Stimulated activated CD4-positive, alpha-beta T cell treated with anti-CD3 and anti-CD28 coated beads, TNF-alpha, amount 100 ng/mL, for 1 hour (primary cell): ENCODE measurements at regions not wholly inside any gene's neighbourhood (a gene's known extent, or its start where the extent isn't known, plus 50 kb on each side); places are given as distances from the start of the nearest gene placed in this dataset.
"Not testable (repeated sequence)": the region's sequence is repeated elsewhere in the genome, so short reads cannot be mapped to it uniquely, and the experiment has no call there.

Experiments used
- DNase-seq, 3 donors: peaks; one replicate each; pipeline ENCODE4 v3.0.0-alpha.2; 2020; ENCODE audit warnings: low read depth in 3 of 3, low spot score in 1 of 3

DNA sequence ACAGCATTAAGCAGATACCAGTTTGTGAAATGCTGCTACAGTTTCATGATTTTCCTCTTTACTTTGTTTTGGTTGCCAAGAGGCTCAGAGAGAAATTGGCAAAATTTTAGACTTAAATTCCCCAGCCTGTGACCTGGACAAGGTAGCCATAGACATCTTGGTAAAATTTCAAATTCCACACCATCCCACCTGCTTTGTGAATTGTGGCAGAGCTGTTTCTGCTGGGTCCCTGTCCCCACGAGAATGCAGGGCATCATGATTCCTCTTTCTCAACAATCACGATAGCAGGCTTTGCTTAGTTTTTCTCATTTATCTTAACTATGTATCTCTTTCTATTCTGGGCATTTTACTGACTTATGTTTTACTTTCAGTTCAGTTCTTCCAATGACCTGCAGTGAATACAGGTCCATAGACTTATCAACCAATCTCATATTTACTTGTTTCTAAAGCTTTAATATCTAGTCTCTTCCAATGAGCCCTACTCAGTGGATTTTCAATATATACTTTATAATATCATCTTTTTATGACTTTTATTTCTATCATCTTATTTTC, 351.6 kb downstream of the SOCS6 start:
- no peak for DNase-seq

DNA sequence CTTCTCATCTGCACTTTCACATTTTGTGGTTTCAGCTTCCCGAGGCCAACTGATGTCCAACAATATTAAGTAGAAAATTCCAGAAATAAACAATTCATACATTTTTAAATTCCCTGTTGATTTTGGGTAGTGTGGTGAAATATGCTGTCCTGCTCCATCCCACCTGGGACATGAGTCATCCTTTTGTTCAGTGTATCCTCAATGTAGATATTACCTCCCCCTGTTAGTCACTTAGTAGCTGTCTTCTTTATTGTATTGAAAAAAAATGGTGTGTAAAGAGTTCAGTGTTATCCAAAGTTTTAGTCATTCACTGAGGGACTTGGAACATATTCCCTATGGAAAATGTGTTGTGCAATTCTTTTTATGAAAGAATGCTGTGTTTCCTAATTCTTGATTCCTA, 348.1 kb downstream of the SOCS6 start:
- no peak for DNase-seq

DNA sequence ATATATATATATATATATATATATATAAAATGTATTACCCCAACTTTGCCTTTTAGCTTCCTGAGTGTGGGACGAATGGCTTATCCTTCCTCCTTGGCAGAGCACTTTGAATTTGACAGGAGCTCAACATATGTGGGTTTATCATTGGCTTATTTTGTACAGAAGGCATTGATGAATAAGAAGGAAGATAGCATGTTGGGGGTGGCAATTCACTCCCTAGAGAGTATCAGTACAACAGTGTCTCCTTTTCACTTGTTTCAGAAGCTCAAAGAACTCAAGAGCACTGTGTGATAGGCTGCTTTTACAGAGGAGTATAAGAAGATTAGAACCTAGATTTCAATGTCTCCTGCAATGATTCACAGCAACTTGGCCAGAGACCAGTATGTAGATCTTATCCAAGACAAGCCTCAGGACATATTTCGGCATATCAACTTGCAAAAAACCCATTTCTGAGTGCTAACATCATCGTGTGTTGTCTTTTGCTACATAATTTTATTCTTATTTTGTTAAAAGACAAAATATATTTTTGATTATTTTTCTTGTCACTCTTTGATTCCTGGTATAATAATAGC, 345.8 kb downstream of the SOCS6 start:
- DNase-seq = no peak

DNA sequence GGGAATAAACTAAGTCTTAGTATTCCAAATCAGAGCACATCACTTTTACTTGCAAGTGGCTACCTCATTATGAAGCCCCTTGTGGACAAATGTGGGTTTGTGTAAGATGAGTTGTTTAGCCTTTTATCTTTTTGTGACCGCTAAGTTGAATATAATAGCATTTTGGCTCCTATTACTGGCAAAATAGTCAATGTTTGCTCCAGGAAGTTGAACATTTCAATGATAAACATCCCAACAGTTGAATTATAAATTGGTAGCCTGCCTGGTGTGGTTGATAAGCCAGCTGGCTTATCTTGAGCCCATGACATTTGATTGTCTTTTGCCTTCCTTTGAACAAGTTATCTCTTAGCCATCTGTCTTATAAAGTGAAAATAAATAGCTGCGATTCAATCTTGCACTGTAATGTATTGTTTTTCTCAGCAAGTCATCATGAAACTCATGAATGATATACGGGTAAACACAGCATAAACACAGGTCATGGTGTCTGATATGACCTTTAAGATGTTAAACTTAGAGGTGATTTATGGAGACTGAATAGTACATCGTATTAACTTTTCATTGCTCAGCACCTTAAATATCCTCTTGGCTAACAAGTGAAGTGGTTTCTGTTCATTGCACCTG, 338.4 kb downstream of the SOCS6 start:
- DNase-seq = no peak

DNA sequence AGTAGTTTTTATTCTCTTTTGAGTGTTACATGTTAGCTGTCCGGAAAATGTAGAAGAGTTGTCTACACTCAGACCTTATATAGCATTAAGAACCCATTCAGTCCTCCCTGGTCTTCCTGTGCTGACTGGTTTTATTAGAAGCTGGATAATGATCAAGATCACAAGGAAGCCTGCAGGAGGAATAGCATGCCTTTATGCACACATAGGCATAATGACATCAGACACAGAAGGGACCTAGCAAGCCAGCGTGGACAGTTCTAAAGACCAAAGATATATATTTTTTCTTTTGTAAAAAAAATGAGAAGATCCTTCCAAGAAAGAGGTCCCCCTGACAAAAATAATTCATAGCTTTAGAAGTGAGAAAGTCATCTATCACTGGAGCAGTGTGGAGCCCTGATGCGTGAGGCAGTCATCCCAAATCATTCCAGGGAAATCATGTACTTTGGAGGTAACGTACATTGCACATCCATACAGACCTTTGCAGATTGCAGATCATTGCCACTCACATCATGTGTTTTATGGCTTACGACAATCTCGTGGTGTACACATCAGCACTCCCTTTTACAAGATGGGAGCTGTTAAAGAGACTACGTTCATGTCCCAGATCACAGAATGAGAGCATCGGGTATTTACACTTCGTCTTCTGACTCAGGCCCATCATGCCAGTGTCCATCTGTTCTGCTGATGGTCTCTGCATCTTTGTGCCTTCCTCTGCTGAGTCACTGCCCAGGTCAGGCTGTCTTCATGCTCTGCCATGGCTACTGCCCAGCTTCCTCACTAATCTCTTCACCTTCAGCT, 334.0 kb downstream of the SOCS6 start:
- no peak for DNase-seq

DNA sequence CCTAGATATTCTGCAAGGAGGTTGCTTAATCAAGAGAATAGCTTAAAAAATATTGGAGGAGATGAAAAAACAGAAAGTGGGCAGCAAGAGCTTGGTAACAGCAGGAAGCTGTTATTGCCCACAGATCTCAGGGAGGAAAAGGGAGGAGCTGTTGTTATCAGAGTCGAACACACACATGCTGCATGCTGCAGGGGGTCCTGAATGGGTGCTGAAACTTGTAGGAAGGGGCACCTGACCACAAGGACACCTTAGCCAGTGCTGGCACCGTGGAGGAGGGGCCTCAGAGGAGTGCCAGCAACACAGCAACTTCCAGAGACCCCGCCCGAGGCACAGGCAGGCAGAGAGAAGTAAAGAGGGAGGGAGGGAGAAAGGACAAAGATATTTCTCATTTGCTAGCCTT, 332.9 kb downstream of the SOCS6 start:
- DNase-seq = no peak

DNA sequence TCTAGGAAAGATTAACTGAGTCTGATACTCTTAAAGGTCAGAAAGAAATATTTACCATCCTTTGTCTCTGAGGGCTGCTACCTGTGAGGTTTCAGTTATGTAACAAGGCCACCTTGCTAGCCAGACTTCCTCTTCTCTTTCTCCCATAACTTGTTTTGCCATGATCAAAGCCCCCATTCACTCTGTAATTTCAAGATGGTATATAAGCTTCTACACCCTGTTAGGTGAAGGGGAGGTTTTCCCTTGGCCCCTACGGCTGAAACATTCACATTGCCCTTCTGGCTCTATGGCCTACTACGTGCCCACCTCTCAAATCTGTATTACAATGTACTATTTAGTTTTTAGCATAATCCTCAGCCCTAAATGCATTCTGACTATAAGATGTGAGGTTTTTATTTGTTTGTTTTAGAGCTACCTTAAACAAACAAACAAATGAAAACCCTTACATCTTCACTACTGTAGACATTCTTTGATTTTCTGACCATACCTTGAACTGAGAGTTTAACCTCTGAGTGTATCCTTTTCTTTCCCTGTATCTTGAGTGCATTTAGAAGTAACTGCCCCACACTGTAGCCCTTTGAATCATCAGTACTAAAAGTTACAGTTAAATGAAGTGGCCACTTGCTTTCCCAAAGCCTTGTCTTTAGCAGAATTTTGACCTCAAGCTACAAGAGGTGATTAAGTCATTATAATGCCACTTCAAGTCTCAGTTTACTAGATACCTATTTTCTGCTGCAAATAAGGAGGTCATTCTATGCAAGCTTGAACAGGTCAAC, 332.2 kb downstream of the SOCS6 start:
- DNase-seq = no peak

DNA sequence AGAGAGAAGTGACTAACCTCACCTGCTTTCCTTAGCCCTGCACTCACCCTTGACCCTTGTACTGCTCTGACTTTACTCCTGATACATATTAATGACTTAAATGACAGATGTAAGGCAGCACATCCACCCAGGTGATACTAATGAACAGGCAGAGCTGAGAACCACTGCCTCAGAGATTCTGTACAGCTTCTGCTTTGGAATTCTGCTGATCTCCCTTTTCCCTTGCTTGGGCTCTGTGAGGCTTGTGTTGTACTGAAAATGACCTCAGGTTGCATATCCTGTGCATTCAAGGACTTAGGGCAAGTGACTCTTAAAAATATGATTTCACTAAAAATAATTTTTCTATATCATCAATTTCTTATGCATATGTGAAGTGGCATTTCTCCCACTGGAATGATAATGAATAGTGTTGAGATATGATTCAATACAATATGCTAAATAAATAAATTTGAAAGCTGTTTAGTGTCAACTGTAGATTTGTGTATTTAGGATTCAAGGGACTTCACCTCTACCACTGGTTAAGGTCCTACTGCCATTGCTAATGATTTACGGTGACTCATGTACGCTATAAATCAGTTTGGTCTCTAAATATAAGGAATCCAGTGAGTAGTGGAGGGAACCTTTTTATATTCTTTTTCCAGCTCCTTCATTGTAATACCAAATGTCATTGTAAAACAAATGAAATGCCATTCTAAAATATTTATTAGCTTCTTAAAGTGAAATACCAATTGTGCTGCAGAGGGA, 328.3 kb downstream of the SOCS6 start:
- DNase-seq = no peak

DNA sequence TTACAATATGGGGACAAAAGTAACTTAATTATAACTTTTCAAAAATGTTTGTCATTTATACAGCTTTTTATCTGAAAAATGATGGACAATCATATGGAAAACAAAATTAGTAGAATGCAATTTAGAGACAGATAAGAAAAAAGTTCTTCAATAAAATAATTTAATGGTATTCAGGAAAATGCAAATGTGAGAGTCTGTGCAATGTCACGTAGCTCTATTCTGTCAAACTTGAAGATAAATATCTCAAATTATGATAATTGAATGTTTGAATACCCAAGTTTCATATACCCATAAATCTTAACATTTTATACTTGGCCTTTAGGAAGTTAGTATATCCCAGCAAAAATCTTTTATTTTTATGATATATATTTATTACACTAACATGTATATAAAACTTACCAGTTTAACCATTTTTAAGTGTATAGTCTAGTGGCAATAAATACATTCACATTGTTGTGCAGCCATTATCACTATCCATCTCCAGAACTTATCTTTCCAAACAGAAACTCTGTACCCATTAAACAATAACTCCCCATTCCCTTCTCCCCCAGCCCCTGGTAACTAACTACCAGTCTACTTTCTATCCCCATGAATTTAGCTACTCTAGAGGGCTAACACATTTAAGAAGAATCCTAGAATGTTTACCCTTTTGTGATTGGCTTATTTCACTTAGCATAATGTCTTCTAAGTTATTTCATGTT, 311.5 kb downstream of the SOCS6 start:
- DNase-seq = no peak

DNA sequence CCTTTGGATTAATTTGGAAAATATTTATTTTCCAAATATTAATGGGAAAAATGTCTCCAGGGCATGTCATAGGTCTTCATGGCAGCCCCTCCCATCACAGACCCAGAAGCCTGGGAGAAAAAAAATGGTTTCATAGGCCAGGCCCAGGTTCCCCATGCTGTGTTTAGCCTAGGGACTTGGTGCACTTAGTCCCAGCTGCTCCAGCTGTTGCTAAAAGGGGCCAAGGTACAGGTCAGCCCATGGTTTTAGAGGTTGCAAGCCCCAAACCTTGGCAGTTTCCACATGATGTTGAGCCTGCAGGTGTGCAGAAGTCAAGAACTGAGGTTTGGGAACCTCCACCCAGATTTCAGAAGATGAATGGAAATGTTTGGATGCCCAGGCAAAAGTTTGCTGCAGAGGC, 309.6 kb downstream of the SOCS6 start:
- DNase-seq = no peak

DNA sequence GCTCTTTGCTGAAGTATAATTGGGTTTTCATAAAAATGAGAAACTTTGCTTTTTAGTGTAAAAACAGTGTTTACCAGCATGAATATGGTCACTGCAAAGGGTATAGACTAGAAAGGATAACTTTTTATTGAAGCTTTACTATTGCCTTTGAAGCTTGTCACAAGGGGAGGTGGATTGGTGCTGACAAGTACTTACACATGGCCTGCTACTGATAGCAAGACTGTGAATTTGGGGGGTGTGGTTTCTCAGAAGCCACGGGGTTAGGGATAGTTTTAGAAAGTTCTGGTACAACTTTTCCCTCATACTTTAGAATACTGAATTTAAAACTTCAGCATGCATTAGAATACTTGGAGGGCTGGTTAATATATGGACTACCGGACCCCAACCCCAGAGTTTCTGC, 294.1 kb downstream of the SOCS6 start:
- DNase-seq = no peak

DNA sequence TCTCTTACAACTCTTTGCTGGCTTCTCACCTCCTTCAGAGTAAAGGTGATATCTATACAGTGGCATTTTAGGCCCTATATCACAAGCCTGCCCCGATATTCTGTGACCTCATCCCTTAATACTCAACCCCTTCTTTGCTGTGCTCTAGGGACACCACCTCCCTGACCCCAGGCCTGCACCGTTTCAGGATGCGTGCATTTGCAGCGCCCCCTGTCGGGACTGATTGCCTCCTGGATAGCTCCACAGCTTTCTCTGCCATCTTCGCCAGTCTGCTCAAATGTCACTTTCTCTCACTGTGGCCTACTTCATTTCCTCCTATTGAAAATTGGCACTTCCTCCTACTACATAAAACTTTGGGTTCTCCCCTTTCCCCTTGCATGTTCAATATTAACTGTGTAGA, 289.6 kb downstream of the SOCS6 start:
- no peak for DNase-seq

DNA sequence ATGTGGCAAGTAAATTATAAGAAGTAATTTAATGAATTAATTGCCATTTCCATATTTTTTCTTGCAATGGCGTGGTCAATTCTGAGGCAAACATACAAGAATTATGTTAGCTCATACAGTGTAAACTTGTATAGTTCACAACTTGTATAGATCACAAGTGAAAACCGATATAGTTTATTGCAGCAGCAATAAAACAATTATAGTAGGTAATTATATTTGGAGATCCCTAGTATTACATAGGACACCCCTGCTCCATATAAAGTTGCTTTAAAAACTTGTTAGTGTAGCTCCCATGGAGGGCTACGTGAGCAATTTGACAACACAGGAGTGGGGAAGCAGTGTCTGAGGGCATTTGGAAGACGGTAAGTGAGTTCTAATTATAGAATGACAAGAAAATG, 288.2 kb downstream of the SOCS6 start:
- no peak for DNase-seq

DNA sequence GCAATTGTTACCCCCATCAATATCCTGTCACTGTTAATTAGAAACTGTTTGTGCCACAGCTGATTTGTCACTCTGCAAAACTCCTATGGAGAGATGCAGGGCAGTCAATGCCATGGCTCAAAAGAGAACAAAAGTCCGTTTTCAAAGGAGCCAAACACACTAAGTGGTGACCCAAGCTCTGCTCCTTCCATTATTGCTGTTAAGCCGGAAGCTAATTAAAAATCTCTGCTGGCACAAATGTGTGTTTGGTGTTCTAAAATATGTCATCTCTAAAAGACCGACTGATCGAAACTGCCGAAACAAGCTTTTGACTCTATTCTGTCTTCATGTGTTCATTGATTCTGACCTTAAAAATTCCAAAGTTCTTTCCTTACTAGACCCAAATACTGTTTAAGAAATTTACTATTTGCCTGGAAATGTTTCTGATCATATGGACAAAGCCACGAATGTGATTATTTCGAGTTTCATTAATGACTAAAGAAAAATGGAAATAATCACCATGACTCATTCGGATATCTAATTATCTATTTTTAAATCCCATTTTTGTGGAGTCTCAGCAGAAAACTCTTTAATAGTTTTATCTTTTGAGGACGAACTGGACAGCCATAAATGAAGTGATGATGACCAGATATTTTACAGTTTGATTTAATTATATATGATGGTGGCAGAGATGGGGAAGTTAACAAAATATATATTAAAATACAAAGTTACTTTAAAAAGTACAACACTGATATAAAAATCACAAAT, 287.6 kb downstream of the SOCS6 start:
- no peak for DNase-seq

DNA sequence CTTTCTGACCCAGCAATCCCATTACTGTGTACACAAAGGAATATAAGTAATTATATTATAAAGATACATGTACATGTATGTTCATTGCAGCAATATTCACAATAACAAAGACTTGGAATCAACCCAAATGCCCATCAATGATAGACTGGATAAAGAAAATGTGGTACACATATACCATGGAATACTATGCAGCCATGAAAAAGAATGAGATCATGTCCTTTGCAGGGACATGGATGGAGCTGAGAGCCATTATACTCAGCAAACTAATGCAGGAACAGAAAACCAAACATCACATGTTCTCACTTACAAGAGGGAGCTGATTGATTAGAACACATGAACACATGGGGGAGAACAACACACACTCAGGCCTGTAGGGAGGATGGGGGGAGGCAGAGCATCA, 286.1 kb downstream of the SOCS6 start:
- not testable (repeated sequence) for DNase-seq

DNA sequence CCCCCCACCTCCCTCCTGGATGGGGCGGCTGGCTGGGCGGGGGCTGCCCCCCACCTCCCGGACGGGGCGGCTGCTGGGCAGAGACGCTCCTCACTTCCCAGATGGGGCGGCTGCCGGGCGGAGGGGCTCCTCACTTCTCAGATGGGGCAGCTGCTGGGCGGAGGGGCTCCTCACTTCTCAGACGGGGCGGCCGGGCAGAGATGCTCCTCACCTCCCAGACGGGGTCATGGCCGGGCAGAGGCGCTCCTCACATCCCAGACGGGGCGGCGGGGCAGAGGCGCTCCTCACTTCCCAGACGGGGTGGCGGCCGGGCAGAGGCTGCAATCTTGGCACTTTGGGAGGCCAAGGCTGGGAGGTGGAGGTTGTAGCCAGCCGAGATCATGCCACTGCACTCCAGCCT, 280.8 kb downstream of the SOCS6 start:
- DNase-seq = not testable (repeated sequence)

DNA sequence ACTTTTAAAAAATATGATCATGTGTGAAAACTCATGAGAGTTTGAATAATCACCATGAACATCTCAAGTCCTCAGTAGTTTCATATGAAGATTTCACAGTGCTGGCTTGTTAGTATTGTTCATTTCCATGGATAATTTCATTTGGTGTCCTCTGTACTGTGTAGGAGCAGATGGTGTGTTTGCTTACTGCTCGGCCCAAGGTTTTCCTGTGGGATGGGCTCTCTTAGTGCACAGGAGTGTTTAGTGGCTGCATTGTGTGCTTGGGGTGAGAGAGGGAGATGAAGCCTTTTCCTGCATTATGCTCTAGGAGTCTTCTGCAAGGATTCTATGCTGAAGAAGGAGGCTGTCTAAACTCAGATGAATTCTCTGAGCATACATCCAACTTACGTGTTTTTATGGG, 270.6 kb downstream of the SOCS6 start:
- DNase-seq = no peak

DNA sequence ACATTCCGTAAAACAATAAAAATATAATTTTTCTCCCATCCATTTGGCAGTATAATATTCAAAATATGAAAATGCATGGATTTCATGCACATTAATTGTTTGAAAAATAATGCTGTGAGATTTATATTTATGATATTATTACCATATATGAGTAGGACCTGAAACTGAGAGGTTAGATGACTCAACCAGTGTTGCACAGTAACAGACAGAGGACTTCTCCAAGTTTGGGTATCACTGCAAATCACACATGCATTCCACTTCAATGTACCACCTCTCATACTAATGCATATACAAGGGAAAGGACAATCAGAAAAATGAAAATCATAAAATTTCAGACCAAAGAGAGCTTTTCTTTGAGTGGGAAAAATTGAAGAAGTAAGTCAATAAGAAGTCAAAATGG, 269.5 kb downstream of the SOCS6 start:
- no peak for DNase-seq

DNA sequence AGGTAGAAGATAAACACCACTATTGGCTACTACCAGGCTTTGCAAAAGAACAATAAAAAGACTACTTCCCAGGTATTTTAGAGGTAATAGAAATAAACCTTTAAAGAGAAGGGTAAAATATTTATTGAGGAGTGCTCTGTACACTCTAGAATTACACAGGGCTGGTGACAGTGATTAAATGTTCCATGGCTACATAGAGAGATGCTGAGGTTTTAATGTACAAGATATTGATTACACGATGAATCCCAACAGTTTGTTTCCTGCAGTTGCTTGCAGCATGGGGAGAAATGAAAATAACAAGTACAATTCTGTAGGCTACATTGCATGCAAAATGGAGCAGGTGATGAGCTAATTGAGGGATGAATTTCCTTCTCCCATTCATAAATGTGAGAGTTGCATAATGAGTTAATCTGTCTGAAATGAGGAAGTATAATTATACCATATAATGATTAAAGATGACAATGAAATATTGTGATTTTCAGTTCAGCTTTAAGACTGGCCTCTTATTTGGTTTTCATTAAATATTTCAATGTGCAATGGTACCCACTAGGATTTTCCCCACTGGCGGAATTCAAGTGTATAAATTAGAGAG, 266.1 kb downstream of the SOCS6 start:
- no peak for DNase-seq
